T follicular helper cell (primary cell): ENCODE measurements at regions not wholly inside any gene's neighbourhood (a gene's known extent, or its start where the extent isn't known, plus 50 kb on each side); places are given as distances from the start of the nearest gene placed in this dataset.

Experiments
- DNase-seq: peaks from one replicate; pipeline ENCODE4 v3.0.0-alpha.2; 2020; ENCODE audit warnings: low read depth

DNA sequence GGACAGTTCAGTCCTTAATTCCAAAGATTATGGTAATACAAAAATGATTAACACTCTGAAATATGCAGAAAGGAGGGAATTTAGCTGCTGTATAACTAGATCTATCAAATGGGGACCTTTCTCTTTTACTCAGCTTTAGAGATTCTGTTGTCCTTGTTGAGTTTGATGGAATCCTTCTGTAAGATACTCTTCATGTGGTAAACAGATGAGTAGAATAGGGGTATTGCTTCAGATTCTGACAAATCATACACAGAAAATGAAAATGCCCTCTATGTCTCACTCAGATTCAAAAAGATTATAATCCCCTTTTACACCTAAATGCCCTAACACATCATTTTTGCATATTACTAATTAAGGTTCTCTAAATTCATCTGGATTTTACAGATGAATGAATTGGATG lies 50.7 kb downstream of the ARHGAP35 start:
- DNase-seq: no peak

DNA sequence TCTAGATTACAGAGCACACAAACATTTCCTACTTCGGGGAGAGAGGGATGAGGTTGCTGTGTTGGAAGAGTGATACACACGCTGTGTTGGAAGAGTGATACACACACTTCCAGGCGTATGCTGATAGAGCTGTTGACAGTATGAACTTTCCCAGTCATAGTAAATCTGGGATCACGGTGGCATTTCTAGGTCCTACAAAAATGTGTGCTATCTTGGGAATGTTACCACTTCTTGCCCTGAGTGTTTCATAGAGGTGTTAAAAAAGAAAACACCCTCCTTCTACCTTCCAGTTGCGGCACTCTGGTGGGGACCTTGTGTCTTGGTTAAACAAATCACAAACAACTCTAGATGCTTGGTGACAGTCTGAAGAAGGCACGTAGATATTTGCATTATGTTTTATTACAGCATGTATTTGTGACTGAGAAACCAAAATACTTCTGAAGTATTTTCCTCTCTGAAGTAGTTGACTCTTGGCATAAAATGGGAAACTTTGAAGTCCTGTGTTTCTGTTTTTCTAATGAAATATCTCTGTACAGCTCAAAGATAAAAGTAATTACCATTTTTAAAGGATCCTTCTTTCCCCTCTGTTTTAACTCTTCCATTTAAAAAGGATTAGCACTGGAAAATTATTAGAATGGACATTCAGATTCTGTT lies 52.5 kb downstream of the ARHGAP35 start:
- DNase-seq: no peak

DNA sequence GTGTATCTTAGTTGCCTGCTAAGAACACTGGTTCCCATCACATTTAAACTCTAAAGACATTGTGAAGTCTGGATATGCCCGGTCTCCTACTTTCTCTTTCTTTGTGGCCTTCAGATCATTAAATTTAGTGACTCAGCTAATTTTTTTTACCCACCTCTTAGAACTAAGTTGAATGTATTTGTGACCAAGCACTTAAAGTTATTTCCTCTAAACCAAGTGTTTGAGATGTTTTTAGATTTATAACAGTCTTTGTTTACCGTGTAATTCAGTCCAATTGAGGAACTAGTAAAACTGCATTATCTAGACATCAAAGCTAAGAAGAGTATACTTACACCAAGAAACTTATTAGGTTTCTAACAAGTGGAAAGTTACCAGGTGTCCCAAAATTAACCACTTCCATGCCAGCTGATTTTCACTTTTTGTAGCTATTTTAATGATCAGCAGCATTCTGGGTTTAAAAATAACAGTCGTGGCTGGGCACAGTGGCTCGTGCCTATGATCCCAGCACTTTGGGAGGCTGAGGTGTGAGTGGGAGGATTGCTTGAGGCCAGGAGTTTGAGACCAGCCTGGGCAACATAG lies 53.1 kb downstream of the ARHGAP35 start:
- DNase-seq: no peak

DNA sequence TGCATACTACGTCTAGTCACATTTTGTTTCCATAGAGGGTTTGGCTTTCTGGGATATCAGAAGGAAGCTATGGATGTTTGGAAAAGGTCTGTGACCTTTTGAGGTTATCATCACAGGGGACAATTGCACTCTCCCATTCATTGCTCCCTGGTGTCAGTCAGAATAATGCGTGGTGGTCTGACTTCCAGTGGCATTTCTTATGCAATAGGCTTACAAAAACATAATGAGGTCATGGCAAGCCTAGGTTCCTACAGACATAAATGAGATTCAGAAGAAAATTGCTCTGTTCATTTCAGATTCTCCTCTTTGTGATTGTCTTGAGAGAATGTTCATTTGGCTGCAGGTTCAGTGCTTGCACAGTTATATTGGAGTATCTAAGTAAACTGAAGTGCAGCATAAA lies 54.6 kb downstream of the ARHGAP35 start:
- DNase-seq: no peak

DNA sequence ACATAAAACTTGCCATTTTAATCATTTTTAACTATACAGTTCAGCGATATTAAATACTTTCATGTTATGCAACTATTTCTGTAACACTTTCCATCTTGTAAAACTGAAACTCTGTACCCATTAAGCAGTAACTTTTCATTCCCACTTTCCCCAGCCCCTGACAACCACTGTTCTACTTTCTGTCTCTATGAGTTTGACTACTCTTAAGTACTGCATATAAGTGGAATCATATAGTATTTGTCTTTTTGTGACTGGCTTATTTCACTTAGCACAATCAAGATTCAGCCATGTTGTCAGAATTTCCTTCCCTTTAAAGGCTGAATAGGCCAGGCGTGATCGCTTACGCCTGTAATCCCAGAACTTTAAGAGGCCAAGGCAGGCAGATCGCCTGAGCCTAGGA lies 56.2 kb downstream of the ARHGAP35 start:
- no peak for DNase-seq

DNA sequence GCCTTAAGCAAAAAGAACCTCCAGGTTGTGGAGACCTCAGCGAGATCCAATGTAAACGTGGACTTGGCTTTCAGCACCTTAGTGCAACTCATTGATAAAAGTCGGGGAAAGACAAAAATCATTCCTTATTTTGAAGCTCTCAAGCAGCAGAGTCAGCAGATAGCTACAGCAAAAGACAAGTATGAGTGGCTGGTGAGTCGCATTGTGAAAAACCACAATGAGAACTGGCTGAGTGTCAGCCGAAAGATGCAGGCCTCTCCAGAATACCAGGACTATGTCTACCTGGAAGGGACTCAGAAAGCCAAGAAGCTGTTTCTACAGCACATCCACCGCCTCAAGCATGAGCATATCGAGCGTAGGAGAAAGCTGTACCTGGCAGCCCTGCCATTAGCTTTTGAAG lies 58.5 kb downstream of the ARHGAP35 start:
- no peak for DNase-seq

DNA sequence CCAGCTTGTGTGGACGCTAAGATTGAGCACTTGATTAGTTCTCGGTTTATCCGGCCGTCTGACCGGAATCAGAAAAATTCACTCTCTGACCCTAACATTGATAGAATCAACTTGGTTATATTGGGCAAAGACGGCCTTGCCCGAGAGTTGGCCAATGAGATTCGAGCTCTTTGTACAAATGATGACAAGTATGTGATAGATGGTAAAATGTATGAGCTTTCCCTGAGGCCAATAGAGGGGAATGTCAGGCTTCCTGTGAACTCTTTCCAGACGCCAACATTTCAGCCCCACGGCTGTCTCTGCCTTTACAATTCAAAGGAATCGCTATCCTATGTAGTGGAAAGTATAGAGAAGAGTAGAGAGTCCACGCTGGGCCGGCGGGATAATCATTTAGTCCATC lies 59.6 kb downstream of the ARHGAP35 start:
- no peak for DNase-seq

DNA sequence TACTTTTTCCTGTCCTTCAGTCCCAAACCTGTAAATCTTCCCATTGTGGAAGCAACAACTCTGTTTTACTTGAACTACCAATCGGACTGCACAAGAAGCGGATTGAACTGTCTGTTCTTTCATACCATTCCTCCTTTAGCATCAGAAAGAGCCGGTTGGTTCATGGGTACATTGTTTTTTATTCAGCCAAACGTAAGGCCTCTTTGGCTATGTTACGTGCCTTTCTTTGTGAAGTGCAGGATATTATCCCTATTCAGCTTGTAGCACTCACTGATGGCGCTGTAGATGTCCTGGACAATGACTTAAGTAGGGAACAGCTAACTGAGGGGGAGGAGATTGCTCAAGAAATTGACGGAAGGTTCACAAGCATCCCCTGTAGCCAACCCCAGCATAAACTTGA lies 60.3 kb downstream of the ARHGAP35 start:
- no peak for DNase-seq

DNA sequence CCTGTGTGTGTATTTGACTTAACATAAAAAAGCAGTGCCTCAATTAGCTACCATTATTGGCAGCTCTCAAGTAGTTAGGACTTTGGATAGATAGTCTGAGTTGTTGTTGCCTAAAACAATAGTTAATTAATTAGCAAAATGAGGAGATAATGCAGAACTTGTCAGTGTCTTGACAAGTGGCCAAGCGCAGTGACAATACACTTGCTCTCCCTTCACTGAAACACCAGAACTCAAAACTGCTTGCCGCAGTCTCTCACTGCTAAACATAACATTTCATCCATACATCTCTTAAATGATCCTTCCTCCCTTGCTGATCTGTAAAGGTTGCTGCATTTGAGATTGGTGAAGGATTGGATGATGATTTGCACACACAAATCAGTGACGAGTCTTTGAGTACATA lies 61.7 kb downstream of the ARHGAP35 start:
- DNase-seq: no peak

DNA sequence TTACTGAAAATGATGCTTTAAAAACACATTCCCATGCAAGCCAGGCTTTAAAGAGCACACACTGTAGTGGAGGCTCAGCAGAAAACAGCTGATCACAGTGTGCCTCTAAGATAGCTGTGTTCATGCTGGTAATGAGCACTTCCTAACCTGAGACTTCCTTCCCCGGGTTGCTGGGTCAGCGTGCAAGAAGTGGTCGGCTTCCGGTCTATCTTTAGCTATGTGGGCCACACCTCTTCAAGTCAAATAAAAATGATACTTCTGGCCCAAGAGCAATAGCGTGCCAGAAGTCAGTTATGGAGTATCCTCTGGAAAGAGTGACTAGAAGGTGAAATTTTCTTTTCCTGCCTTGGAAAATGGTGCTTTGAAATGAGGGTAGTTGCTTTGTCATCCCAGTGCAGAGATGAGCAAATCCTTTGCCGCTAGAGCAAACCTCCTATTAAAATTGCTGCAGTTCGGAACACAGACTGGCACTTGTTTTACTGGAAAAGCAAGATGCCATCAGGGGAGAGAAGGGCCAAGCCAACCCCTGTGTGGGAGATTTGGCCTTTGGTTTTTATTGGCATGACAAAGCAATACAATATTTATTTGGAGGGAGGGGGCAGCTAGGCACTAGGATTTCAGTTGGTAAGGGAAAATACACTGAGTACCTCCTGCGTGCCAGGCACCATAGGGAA lies 64.2 kb downstream of the ARHGAP35 start:
- no peak for DNase-seq

DNA sequence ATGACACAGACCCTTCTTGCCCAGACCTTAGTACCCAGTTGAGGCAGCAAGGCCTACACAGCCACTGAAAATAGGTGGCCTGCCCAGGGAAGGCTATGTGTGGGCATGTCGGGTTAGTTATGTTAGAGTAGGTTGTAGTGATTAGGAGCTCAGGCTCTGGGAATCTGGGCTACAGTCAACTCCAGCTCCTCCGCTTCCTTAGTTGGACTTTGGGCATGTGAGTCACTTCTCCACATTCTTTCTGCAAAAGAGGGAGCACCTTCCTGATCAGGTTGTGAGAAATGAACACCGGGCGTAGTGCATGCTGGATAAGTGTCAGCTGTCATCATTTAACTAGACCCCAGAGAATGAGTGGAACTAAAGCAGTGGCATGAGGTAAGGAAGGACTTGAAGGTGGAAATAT lies 64.8 kb downstream of the ARHGAP35 start:
- no peak for DNase-seq

DNA sequence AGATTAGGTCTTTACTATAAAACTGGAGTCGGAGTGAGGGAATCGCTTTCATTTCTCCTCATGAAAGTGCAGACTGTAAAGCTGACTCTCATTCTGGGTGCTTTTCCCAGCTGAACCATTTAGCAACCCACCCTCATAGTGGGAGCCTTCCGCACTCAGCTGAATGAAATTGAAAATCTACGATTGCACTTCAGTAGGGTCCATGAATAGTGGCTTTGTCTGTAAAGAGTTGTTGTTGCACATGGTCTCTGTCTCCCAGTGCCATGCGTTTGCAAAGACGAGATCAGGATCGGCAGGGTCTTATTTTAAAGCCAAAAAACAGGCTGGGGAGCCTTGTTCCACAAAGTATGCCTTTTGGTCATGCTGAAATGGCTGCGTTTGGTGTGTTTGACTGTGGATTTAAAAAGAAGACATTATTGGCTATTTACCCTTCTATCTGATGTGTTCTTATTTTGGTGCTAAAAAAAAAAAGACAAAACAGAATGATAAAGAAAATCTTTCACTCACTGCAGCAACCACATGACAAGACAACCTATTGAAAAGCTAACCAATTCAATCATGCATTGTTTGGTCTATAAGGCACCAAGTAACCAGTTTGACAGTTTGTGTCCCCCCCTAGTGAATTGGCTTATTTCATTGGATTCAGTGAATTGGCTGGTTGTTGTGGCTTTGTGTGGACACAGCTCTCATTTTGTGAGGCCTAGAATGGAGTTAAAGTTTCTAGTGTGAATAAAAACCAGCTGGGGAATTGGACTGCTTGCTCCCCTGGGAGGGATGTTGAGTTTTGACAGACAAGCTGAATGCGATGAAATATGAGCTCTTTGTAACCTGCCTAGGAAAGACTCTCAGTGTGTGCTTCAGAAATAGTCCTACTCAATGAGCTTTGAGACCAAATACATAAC lies 65.6 kb downstream of the ARHGAP35 start:
- DNase-seq: no peak

DNA sequence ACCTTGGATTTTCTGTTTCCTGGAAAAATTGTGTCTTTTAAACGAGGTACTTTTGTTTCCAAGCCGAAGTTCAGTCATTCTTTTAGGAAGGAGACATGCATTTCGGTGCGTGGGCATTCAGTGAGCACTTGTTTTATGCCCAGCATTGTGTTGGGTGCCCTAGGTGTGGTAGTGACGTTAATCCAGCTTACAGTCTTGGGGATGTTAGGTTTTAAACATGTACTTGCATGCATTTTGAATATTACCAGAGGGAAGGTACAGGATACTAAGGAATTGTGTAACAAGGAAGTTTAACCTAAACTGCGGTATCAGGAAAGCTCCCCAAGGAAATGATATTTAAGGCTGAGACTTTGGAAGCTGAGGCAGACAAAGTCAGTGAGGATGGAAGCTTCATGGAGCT lies 66.3 kb downstream of the ARHGAP35 start:
- DNase-seq: no peak

DNA sequence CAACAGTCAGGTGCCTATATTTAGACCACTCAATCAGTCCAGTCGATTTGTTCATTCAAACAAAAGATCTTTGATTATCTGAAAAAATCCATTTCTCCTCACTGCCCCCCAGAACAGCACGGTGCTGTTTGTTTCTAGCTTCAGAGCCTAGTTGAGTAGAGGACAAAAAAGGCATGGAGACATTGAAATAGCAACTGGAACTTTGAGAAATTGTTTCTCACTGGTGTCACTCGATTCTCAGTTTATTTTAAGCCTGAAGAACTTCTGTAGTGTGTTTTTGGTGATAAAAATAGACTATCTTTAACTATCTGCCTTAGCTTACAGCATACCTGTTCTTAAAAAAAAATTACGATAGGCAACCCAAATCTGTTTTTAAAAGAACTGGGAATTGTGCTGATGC lies 67.1 kb downstream of the ARHGAP35 start:
- DNase-seq: no peak

DNA sequence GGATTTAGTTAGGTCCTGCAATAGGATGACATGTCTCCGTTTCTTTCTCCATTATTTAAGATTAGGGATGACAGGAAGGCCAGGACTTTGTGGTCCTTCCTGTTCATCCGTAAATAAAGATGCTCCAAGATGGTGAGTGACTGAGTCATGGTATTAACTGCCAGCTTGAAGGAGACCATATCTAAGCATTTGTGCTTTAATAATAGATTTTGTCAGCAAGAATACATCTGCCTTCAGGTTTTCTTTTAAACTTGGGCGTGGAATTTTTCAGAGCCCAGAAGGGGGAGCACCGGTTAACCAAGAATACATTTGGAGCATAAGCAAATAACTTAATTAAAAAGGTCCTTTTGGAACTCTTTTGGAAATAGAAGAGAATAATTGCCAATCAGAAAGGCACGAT lies 68.2 kb downstream of the ARHGAP35 start:
- DNase-seq: no peak

DNA sequence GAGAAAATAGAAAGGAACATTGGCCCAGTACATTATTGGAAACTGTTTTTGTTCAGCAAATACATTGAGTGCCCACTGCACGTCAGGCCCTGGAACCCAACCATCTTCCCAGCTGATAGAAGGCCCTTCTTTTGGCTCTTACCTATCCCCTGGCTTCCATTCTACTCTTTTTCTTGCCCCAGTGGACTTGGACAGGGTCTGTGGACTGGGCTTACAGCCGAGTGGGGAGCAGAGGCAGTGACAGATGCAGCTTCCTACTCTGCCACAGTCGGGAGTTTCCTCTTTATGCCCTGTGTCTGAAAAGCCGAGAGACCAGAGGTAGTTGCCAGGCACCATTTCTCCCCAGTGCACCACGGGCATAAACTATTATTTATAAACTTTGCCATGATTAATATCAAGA lies 70.4 kb downstream of the ARHGAP35 start:
- no peak for DNase-seq

DNA sequence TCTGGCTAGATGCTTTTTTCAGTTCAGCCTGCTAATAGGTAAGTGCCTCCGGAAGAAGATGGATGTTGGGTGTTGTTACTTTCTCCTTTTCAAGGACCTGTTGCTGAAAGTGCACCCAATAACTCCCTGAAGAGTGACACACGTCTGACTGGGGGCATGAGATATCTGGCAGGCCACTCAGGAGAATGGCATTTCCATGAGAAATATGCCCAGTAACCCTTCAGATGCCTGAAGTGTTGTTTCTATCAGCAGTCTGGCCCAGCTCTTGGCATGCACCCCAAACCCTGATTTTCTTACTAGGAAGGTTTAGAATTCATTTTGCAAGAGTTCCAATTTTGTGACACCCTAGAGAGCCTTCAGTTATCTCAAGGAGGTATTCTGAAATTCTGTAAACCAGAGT lies 71.5 kb downstream of the ARHGAP35 start:
- no peak for DNase-seq

DNA sequence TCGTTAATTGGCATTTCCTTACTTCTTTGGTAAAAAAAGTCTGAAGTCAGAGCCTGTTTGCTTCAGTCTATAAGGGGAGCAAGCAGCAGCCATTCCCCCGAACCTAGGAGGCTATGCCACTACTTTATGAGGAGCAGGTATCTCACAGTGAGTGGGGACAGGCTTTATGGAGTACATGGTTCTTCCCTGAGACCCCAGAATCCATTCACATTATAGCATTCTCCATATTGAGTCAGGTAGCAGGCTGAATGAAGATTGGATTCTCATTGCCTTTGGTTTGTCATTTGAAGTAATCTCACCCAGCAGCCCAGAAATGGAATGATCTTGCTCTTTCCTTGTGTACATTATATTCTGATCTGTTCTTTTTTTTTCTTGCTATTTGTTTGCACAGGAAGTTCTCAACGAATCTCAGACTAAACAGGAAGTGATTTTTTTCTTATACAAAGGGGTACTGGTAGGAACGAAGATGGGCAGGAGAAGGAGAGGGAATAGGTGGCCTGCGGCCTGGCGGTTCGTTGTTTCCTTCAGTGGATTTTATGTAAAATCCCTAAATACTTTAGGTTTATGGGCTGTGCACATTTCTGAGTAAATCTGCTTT lies 74.4 kb downstream of the ARHGAP35 start:
- DNase-seq: no peak

DNA sequence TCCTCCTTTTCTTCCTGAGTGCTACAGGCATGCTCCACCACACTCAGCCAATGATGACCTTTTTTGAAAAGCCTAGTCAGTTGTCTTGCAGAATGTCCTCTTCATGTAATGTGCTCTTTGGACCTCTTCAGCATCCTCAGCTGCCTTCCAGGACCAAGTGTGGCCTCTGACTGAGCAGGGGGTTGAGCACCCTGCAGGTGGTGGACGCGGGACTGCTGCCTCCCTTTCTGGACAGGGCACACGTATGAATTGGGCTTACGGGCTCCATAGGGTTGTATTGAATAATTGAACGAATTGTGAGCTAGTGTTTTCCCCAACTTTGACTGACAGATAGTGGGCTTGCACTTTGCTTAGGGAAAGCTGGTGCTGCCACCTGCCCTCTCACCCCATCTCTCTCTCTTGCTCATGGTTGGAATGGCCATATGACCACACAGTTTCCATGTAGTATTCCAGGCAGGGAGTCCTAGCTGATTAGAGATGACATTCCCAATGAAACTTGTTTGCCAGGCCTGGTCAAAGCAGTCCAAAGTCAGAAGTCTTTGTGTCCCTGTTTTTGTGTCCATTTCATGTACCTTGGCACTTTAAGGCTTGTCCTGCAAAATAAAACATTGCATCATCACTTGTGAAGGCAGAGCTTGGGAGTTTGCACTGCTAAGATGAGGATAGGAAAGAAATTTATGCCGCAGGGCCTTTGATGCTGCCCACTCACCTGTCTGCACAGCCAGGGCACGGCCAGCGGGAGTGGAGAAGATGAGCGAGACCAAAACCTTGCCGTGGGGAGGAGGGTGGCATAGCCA lies 76.3 kb upstream of the NPAS1 start:
- DNase-seq: no peak

DNA sequence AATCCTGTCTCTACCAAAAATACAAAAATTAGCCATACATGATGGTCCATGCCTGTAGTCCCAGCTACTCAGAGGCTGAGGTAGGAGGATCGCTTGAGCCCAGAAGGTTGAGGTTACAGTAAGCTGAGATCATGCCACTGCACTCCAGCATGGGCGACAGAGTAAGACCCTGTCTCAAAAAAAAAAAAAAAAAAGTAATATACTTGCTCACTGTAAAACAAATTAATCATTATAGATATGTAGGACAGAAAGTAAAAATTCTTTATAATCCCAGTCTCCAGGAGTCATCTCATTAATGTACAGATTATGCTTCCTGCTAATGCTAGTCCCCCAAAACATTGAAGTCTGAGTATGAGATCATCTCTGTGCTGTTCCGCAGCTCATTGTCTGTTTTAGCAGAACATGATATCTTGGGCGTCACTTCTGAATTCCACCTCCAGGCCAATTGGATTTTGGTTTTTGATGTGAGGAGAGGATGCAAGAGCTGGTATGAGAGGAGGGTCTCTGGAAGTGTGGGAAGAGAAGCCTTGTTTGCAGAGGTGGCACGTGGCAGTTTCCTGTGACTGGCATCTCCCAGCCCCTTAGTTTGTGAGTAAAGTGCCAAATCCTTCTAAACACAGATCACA lies 75.4 kb upstream of the NPAS1 start:
- no peak for DNase-seq
